GM21529 (cell line): ENCODE measurements at regions not wholly inside any gene's neighbourhood (a gene's known extent, or its start where the extent isn't known, plus 50 kb on each side); places are given as distances from the start of the nearest gene placed in this dataset.

ENCODE experiments used
- ATAC-seq: cut with Tn5 transposase; IDR thresholded peaks from one replicate; pipeline ENCODE4 v1.9.1; 2021; ENCODE audit not compliant: unreplicated experiment

GRCh38 chrX:13266641-13267345 is 53.1 kb downstream of the ATXN3L start:
- no peak for ATAC-seq

GRCh38 chrX:13265549-13266132 is 54.2 kb downstream of the ATXN3L start:
- no peak for ATAC-seq

GRCh38 chrX:13265111-13265510 is 54.7 kb downstream of the ATXN3L start:
- no peak for ATAC-seq

GRCh38 chrX:13263560-13264251 is 56.1 kb downstream of the ATXN3L start:
- ATAC-seq: peak; percentile 77

- ATAC-seq: no peak
Observed at GRCh38 chrX:13261348-13261747, 58.5 kb downstream of the ATXN3L start.

GRCh38 chrX:13260598-13260997 is 59.3 kb downstream of the ATXN3L start:
- no peak for ATAC-seq

GRCh38 chrX:13258725-13259124 is 61.1 kb downstream of the ATXN3L start:
- no peak for ATAC-seq

- peak; percentile 11 for ATAC-seq
Observed at GRCh38 chrX:13258052-13258444, 61.8 kb downstream of the ATXN3L start.

- ATAC-seq: peak; percentile 57
Observed at GRCh38 chrX:13257223-13258051, 62.4 kb downstream of the ATXN3L start.

- peak; percentile 21 for ATAC-seq
Observed at GRCh38 chrX:13256603-13257002, 63.2 kb downstream of the ATXN3L start.

GRCh38 chrX:13254870-13255269 is 65.0 kb downstream of the ATXN3L start:
- no peak for ATAC-seq

- ATAC-seq: peak; percentile 47
Observed at GRCh38 chrX:13254076-13254785, 65.6 kb downstream of the ATXN3L start.

- ATAC-seq: no peak
Observed at GRCh38 chrX:13253223-13253622, 66.6 kb downstream of the ATXN3L start.

- ATAC-seq: no peak
Observed at GRCh38 chrX:13252726-13253125, 67.1 kb downstream of the ATXN3L start.

- ATAC-seq: no peak
Observed at GRCh38 chrX:13250826-13251580, 68.8 kb downstream of the ATXN3L start.

- no peak for ATAC-seq
Observed at GRCh38 chrX:13248867-13249486, 70.9 kb downstream of the ATXN3L start.

GRCh38 chrX:13239272-13239671 is 80.6 kb downstream of the ATXN3L start:
- ATAC-seq: no peak

- ATAC-seq: no peak
Observed at GRCh38 chrX:13235930-13236329, 83.9 kb downstream of the ATXN3L start.

GRCh38 chrX:13232484-13232883 is 87.4 kb downstream of the ATXN3L start:
- no peak for ATAC-seq

- ATAC-seq: no peak
Observed at GRCh38 chrX:13226214-13226613, 93.6 kb downstream of the ATXN3L start.
